ENCODE measurements at regions not wholly inside any gene's neighbourhood (a gene's known extent, or its start where the extent isn't known, plus 50 kb on each side); places are given as distances from the start of the nearest gene placed in this dataset.

DNA sequence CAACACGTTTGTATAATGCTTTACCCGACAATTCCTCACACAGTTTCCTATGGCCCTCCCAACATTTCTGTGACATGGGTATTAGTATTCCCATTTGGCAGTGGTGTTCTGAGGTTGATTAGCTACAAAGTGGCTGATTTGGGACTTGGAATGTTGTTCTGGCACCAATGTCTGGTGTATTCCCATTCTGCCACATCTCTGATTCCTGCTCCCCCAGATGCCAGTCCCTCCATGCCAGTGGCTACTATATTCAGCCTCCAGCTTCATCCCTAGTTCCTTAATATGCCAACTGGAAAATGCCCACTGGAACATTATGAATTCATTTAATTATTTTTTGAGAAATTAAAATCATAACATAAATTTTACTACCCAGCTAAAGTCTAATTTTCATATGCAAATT is 60.6 kb upstream of the NBEA start:
- no peak for TF ChIP-seq POLR2A (IDR thresholded peaks at IDR 0.05; ENCODE audit: low read depth, low read length)
- no peak for TF ChIP-seq POLR2AphosphoS5 (IDR thresholded peaks at IDR 0.05; ENCODE audit: low read depth, low read length)
